GM19467 (cell line): ENCODE measurements at regions not wholly inside any gene's neighbourhood (a gene's known extent, or its start where the extent isn't known, plus 50 kb on each side); places are given as distances from the start of the nearest gene placed in this dataset.

Source experiments
- ATAC-seq: cut with Tn5 transposase; IDR thresholded peaks from one replicate; pipeline ENCODE4 v1.9.1; 2021; ENCODE audit warnings: mild to moderate bottlenecking, moderate library complexity; ENCODE audit not compliant: unreplicated experiment

DNA sequence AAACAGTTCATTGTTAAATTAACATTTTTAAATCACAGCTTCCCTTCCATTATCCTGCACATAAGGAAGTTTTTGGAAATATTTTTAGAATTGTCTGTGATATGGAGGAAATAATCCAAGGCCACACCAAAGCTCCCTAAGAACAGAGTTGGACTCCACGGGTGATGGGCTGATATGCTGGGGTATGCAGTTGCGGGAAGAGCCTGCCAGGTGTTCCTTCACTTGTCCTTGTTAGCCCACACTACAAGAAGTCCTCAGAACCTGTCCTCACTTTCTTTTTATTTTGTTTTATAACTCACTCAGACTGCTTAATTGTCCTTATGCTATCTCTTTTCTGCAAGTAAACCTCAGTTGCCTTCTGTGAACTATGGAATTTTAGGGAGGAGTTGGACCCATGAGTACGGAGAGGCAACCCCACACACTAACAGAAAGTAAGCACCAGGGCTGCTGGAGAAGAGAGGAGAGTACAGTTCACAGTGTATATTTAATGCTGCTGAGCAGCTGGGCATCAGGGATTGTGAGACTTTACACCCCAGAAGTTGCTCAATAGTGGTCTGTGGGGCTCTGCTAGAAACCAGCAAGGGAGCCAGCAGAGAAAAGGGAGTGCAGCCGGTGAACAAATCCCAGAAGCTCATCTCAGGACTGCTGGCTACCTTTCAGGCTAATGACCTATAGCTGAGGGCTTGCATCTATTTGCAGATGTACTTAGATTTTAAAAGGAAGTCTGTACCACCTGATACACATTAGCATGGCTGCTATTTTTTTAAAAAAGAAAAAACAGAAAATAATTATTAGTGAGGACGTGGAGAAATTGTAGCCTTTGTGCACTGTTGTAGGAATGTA is 64.6 kb upstream of the FOXN2 start:
- ATAC-seq: no peak

DNA sequence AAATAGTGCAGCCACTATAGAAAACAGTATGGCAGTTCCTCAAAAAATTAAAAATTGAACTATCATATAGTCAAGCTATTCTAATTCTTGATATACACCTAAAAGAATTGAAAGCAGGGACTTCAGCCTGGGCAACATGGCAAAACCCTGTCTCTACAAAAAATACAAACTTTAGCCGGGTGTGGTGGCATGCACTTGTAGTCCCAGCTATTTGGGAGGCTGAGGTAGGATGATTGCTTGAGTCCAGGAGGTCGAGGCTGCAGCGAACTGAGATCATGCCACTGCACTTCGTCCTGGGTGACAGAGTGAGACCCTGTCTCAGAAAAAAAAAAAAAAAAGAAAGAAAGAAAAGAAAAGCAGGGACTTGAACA is 64.0 kb upstream of the FOXN2 start:
- ATAC-seq: no peak

GRCh38 chr2:48250943-48251342 is 63.5 kb upstream of the FOXN2 start:
- peak; percentile 58 for ATAC-seq

- no peak for ATAC-seq
Measured at GRCh38 chr2:48251437-48252148, 62.9 kb upstream of the FOXN2 start.

DNA sequence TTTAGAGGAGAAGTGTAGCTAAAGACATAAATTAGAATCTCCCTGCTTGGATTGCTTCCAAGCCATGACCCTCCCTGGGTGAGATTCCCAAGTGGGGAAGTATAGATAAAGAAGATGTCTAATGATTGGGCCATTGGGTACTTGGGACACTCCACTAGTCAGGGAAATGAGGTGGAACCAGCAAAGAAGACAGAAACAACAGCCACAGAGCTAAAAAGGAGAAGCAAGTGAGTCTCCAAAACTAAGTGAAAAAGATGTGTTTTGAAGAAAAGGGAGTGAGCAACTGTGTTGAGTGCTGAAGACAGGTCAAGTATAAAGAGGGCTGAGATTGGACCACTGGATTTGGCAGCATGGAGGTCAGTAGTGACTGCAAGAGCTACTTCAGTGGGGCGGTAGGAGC is 61.2 kb upstream of the FOXN2 start:
- no peak for ATAC-seq

- ATAC-seq: no peak
Measured at GRCh38 chr2:48254839-48255238, 59.6 kb upstream of the FOXN2 start.

DNA sequence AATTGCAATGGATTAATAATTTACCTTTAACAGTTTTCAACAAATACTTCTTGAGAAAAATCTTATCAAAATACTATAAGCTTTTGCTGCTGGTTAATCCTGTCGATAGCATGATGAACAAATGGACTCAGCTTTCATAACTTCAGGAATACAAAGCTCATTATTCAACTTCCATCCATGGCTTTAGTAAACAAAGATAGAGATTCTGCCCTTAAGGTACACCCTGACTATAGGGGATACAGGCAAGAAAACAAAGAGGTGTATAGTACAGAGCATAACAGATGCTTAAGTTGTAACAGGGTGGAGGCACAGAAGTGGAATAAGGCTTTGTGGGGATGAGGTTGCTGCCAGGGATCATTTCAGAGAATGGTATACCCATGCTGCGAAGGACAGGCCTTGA is 57.0 kb upstream of the FOXN2 start:
- no peak for ATAC-seq

- no peak for ATAC-seq
Measured at GRCh38 chr2:48258481-48259149, 55.9 kb upstream of the FOXN2 start.

GRCh38 chr2:48259811-48260210 is 54.7 kb upstream of the FOXN2 start:
- no peak for ATAC-seq

GRCh38 chr2:48264627-48265026 is 49.9 kb upstream of the FOXN2 start:
- no peak for ATAC-seq
